PC-9 (cell line): ENCODE measurements at regions not wholly inside any gene's neighbourhood (a gene's known extent, or its start where the extent isn't known, plus 50 kb on each side); places are given as distances from the start of the nearest gene placed in this dataset.

Source experiments
- BruUV-seq: library from RNA; stranded (reverse); fragments of 400-500 nt; replicated peaks from 2 replicates; lab custom pipeline; 2021; lab: Mats Ljungman, UMichigan
- CTCF ChIA-PET: fragments of 300-600 bp; sonication (Branson Sonifier 250); formaldehyde crosslinking; loops from one replicate; lab custom pipeline; 2022; ENCODE audit warnings: antibody characterized with exemption; lab: Charles Lee
- POLR2A ChIA-PET: fragments of 300-600 bp; sonication (Branson Sonifier 250); formaldehyde crosslinking; loops from one replicate; lab custom pipeline; 2022; ENCODE audit warnings: antibody characterized with exemption; ENCODE audit not compliant: unreplicated experiment; lab: Charles Lee
- DNase-seq, 2 experiments: peaks; one replicate each; pipeline versions ENCODE4 v3.0.0 to v3.0.0-alpha.2; 2015 to 2022; ENCODE audit warnings: mixed read lengths in 1 of 2
- H2AFZ ChIP-seq: fragments of 200-600 bp; sonication (generic); 2 replicates; pipeline ENCODE4 v1.8.1; 2017; ENCODE audit warnings: antibody characterized with exemption
- H3F3A ChIP-seq: fragments of 200-600 bp; sonication (generic); 2 replicates; pipeline ENCODE4 v1.8.1; 2017; ENCODE audit warnings: antibody characterized with exemption, mild to moderate bottlenecking, low read depth; ENCODE audit not compliant: insufficient read depth
- H3K27ac ChIP-seq: fragments of 200-600 bp; sonication (generic); 2 replicates; pipeline ENCODE4 v1.6.1; 2016; ENCODE audit warnings: mixed run types
- H3K27me3 ChIP-seq: fragments of 200-600 bp; sonication (generic); 2 replicates; pipeline ENCODE4 v1.6.1; 2016; ENCODE audit warnings: low read depth, mixed run types; ENCODE audit not compliant: insufficient read depth
- H3K36me3 ChIP-seq: fragments of 200-600 bp; sonication (generic); 2 replicates; pipeline ENCODE4 v1.6.1; 2016; ENCODE audit warnings: low read depth, mixed run types
- H3K4me1 ChIP-seq: fragments of 200-600 bp; sonication (generic); replicated peaks from 2 replicates; pipeline ENCODE4 v1.6.1; 2016; ENCODE audit warnings: mixed run types; ENCODE audit not compliant: insufficient read depth
- H3K4me2 ChIP-seq: fragments of 200-600 bp; sonication (generic); 2 replicates; pipeline ENCODE4 v1.6.1; 2017; ENCODE audit warnings: mixed run types
- H3K4me3 ChIP-seq: fragments of 200-600 bp; sonication (generic); 2 replicates; pipeline ENCODE4 v1.6.1; 2016; ENCODE audit warnings: mixed run types
- H3K79me2 ChIP-seq: fragments of 200-600 bp; sonication (generic); 2 replicates; pipeline ENCODE4 v1.6.1; 2017; ENCODE audit warnings: low read depth, mixed run types
- H3K9me2 ChIP-seq: fragments of 200-600 bp; sonication (generic); 2 replicates; pipeline ENCODE4 v1.8.1; 2017; ENCODE audit warnings: mild to moderate bottlenecking; ENCODE audit not compliant: insufficient read depth
- H3K9me3 ChIP-seq: fragments of 200-600 bp; sonication (generic); 2 replicates; pipeline ENCODE4 v1.8.1; 2016; ENCODE audit warnings: low read depth; ENCODE audit not compliant: insufficient read depth
- H4K20me1 ChIP-seq: fragments of 200-600 bp; sonication (generic); 2 replicates; pipeline ENCODE4 v1.8.1; 2017; ENCODE audit not compliant: insufficient read depth
- EZH2 ChIP-seq: fragments of 200-600 bp; sonication (generic); IDR thresholded peaks from 2 replicates; pipeline ENCODE4 v1.8.0; 2017; ENCODE audit warnings: antibody characterized with exemption, low read depth
- intact Hi-C: fragments of 100-400 bp; cut with micrococcal nuclease; formaldehyde crosslinking; loops from one replicate; pipeline ENCODE4 v1.10.0; 2022; ENCODE audit not compliant: unreplicated experiment
- TF ChIP-seq, protein P1 (sequence below): fragments of 200-600 bp; sonication (generic); conservative IDR thresholded peaks from 2 replicates; pipeline ENCODE4 v1.6.1; 2017; ENCODE audit warnings: mixed run types, antibody characterized with exemption, mild to moderate bottlenecking, moderate library complexity

GRCh38 chr6:133099573-133099972, 141.6 kb upstream of the EYA4 start:
- Histone ChIP-seq H4K20me1 (no peaks in the 10 kb centered on the region), H3K9me2 (no peaks in the 10 kb centered on the region), H3K79me2 (no peaks in the 10 kb centered on the region), H2AFZ (no peak overlapping the region), H3K4me1 (peaks cover 20% of the 10 kb centered on the region), H3K4me2 (peak overlapping the region; percentile 38), H3K9me3 (no peaks in the 10 kb centered on the region), H3K36me3 (no peaks in the 10 kb centered on the region), H3K27ac (peak overlapping the region; percentile 81), H3K27me3 (no peaks in the 10 kb centered on the region), H3K4me3 (no peak overlapping the region), H3F3A (peaks cover 12% of the 10 kb centered on the region)
- CTCF ChIA-PET = no interaction called here
- intact Hi-C loops = no loop called here
- DNase-seq = peak in 1 of 2 experiments; percentile 90
- TF ChIP-seq EZH2 = no peak
- TF ChIP-seq, protein P1, sequence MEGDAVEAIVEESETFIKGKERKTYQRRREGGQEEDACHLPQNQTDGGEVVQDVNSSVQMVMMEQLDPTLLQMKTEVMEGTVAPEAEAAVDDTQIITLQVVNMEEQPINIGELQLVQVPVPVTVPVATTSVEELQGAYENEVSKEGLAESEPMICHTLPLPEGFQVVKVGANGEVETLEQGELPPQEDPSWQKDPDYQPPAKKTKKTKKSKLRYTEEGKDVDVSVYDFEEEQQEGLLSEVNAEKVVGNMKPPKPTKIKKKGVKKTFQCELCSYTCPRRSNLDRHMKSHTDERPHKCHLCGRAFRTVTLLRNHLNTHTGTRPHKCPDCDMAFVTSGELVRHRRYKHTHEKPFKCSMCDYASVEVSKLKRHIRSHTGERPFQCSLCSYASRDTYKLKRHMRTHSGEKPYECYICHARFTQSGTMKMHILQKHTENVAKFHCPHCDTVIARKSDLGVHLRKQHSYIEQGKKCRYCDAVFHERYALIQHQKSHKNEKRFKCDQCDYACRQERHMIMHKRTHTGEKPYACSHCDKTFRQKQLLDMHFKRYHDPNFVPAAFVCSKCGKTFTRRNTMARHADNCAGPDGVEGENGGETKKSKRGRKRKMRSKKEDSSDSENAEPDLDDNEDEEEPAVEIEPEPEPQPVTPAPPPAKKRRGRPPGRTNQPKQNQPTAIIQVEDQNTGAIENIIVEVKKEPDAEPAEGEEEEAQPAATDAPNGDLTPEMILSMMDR = no peak
- POLR2A ChIA-PET = interaction anchor here (0.6 kb wide), 1 partner anchor 39 kb away, joined by 6 read pairs; no protein-coding TSS in a partner anchor
- BruUV-seq = no TSS peak

DNA sequence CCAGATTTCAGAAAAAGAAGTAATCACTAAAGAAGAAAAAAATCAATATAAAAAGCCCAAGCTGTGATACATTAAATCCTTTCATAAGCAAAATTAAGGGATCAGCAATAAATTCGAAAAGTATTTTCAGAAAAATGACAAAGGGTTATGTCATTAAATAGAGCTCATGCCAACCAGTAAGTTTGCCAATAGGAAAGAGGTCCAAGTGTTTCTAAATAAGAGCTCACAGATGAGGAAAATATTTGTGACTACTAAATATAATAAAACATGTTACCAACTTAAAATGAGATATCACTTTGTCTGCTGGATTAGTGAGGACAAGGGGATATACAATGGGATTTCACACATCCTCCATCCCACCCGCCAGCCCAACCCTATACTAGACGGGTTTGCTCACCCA, 140.3 kb upstream of the EYA4 start:
- Histone ChIP-seq H3K9me2 (no peaks in the 10 kb centered on the region), H3K79me2 (no peaks in the 10 kb centered on the region), H3K4me2 (no peak overlapping the region), H3K4me1 (peaks cover 20% of the 10 kb centered on the region), H3K36me3 (no peaks in the 10 kb centered on the region), H2AFZ (no peak overlapping the region), H4K20me1 (no peaks in the 10 kb centered on the region), H3F3A (peaks cover 12% of the 10 kb centered on the region), H3K4me3 (no peak overlapping the region), H3K27me3 (no peaks in the 10 kb centered on the region), H3K9me3 (no peaks in the 10 kb centered on the region), H3K27ac (no peak overlapping the region)
- BruUV-seq = no TSS peak
- intact Hi-C loops = no loop called here
- DNase-seq = no peak
- CTCF ChIA-PET = no interaction called here
- POLR2A ChIA-PET = no interaction called here
- TF ChIP-seq, protein P1 = no peak
- no peak for TF ChIP-seq EZH2

- TF ChIP-seq, protein P1 = no peak
- TF ChIP-seq EZH2 = no peak
- no peak for DNase-seq
- peaks cover 12% of the 10 kb centered on the region for H3F3A ChIP-seq
- no peaks in the 10 kb centered on the region for H3K79me2 ChIP-seq
- no peaks in the 10 kb centered on the region for H3K36me3 ChIP-seq
- intact Hi-C loops = no loop called here
- H3K27ac ChIP-seq = no peak overlapping the region
- no peaks in the 10 kb centered on the region for H3K9me3 ChIP-seq
- H3K4me3 ChIP-seq = no peak overlapping the region
- H3K4me1 ChIP-seq = peaks cover 20% of the 10 kb centered on the region
- ChIA-PET CTCF (no interaction called here), POLR2A (no interaction called here)
- H4K20me1 ChIP-seq = no peaks in the 10 kb centered on the region
- no peak overlapping the region for H3K4me2 ChIP-seq
- no peaks in the 10 kb centered on the region for H3K27me3 ChIP-seq
- H2AFZ ChIP-seq = no peak overlapping the region
- no peaks in the 10 kb centered on the region for H3K9me2 ChIP-seq
- no TSS peak for BruUV-seq
Measured at GRCh38 chr6:133101790-133102189, 139.4 kb upstream of the EYA4 start.
